ENCODE measurements at regions not wholly inside any gene's neighbourhood (a gene's known extent, or its start where the extent isn't known, plus 50 kb on each side); places are given as distances from the start of the nearest gene placed in this dataset.
A peak's percentile ranks its signal among the peaks of the same experiment; 100 is the strongest.

DNA sequence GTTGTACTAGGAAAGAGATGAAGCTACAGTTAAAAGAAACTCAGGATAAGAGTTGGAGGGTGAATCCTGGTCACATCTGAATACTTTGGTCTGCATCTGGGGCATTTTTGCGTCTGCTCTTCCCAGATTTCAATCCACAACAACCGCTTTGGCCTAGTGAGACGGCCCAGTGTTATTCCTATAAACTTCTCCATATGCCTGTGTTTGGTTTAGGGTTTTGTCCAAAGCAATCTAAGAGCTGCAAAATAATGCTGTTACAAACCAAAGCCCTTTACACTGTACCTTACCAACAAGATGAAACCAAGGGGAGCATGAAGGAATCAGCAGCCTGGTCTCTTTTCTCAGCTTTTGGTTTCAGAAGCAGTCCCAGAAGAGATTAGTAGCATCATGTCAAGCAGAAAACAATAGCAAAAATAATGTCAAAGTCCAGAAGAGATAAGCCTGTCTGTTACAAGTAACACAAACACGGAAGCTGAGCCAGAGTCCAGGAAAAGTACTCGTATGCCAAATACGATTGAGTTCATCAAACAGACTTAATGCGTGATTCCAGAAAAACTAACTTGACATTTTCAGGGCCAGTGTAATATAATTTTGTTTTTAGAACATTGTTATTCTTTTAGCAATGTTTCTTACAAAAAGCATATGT is 379.9 kb upstream of the ACO1 start (continued):
- TF ChIP-seq, protein P1, sequence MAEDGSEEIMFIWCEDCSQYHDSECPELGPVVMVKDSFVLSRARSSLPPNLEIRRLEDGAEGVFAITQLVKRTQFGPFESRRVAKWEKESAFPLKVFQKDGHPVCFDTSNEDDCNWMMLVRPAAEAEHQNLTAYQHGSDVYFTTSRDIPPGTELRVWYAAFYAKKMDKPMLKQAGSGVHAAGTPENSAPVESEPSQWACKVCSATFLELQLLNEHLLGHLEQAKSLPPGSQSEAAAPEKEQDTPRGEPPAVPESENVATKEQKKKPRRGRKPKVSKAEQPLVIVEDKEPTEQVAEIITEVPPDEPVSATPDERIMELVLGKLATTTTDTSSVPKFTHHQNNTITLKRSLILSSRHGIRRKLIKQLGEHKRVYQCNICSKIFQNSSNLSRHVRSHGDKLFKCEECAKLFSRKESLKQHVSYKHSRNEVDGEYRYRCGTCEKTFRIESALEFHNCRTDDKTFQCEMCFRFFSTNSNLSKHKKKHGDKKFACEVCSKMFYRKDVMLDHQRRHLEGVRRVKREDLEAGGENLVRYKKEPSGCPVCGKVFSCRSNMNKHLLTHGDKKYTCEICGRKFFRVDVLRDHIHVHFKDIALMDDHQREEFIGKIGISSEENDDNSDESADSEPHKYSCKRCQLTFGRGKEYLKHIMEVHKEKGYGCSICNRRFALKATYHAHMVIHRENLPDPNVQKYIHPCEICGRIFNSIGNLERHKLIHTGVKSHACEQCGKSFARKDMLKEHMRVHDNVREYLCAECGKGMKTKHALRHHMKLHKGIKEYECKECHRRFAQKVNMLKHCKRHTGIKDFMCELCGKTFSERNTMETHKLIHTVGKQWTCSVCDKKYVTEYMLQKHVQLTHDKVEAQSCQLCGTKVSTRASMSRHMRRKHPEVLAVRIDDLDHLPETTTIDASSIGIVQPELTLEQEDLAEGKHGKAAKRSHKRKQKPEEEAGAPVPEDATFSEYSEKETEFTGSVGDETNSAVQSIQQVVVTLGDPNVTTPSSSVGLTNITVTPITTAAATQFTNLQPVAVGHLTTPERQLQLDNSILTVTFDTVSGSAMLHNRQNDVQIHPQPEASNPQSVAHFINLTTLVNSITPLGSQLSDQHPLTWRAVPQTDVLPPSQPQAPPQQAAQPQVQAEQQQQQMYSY (CRISPR knock-in tag; IDR thresholded peaks at IDR 0.05), result no peak
- TF ChIP-seq MEIS1 (CRISPR knock-in tag; IDR thresholded peaks at IDR 0.05; ENCODE audit: borderline replicate concordance) (no peak), KLF6 (CRISPR knock-in tag; IDR thresholded peaks at IDR 0.05) (no peak), MAFG (CRISPR knock-in tag; IDR thresholded peaks at IDR 0.05) (no peak), SYNCRIP (IDR thresholded peaks at IDR 0.05; ENCODE audit: insufficient read depth, low read depth, low read length) (no peak)
- TF ChIP-seq, protein P2, sequence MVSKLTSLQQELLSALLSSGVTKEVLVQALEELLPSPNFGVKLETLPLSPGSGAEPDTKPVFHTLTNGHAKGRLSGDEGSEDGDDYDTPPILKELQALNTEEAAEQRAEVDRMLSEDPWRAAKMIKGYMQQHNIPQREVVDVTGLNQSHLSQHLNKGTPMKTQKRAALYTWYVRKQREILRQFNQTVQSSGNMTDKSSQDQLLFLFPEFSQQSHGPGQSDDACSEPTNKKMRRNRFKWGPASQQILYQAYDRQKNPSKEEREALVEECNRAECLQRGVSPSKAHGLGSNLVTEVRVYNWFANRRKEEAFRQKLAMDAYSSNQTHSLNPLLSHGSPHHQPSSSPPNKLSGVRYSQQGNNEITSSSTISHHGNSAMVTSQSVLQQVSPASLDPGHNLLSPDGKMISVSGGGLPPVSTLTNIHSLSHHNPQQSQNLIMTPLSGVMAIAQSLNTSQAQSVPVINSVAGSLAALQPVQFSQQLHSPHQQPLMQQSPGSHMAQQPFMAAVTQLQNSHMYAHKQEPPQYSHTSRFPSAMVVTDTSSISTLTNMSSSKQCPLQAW (CRISPR knock-in tag; IDR thresholded peaks at IDR 0.05), result peak; percentile 38; the same call in 1 of the 2 replicates
- TF ChIP-seq, protein P3, sequence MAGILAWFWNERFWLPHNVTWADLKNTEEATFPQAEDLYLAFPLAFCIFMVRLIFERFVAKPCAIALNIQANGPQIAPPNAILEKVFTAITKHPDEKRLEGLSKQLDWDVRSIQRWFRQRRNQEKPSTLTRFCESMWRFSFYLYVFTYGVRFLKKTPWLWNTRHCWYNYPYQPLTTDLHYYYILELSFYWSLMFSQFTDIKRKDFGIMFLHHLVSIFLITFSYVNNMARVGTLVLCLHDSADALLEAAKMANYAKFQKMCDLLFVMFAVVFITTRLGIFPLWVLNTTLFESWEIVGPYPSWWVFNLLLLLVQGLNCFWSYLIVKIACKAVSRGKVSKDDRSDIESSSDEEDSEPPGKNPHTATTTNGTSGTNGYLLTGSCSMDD (CRISPR knock-in tag; IDR thresholded peaks at IDR 0.05), result no peak
